Smooth muscle cell (in vitro differentiated cells): ENCODE measurements at regions not wholly inside any gene's neighbourhood (a gene's known extent, or its start where the extent isn't known, plus 50 kb on each side); places are given as distances from the start of the nearest gene placed in this dataset.

Source experiments
- DNase-seq: peaks from one replicate; lab custom pipeline; 2025; ENCODE audit not compliant: unreplicated experiment; lab: John Stamatoyannopoulos, UW
- H2AFZ ChIP-seq: fragments of 200-600 bp; sonication (generic); 2 replicates; pipeline ENCODE4 v1.6.0; 2016; ENCODE audit warnings: antibody characterized with exemption, low read depth, mild to moderate bottlenecking
- H3F3A ChIP-seq: fragments of 200-600 bp; sonication (generic); 2 replicates; pipeline ENCODE4 v1.6.0; 2017; ENCODE audit warnings: antibody characterized with exemption, low read depth
- H3K27ac ChIP-seq: fragments of 200-600 bp; sonication (generic); 2 replicates; pipeline ENCODE4 v1.5.1; 2016; ENCODE audit warnings: low read depth, mild to moderate bottlenecking
- H3K27me3 ChIP-seq: fragments of 200-600 bp; sonication (generic); 2 replicates; pipeline ENCODE4 v1.6.1; 2016; ENCODE audit warnings: low read depth, mild to moderate bottlenecking
- H3K36me3 ChIP-seq: fragments of 200-600 bp; sonication (generic); 2 replicates; pipeline ENCODE4 v1.5.1; 2016; ENCODE audit warnings: low read depth
- H3K4me1 ChIP-seq: fragments of 200-600 bp; sonication (generic); 2 replicates; pipeline ENCODE4 v1.5.1; 2016; ENCODE audit warnings: low read depth
- H3K4me2 ChIP-seq: fragments of 200-600 bp; sonication (generic); 2 replicates; pipeline ENCODE4 v1.6.0; 2016; ENCODE audit warnings: mild to moderate bottlenecking
- H3K4me3 ChIP-seq: fragments of 200-600 bp; sonication (generic); 2 replicates; pipeline ENCODE4 v1.5.1; 2016; ENCODE audit warnings: mild to moderate bottlenecking
- H3K79me2 ChIP-seq: fragments of 200-600 bp; sonication (generic); 2 replicates; pipeline ENCODE4 v1.6.0; 2016; ENCODE audit warnings: low read depth, mild to moderate bottlenecking
- H3K9ac ChIP-seq: fragments of 200-600 bp; sonication (generic); 2 replicates; pipeline ENCODE4 v1.6.0; 2016; ENCODE audit warnings: low read depth
- H3K9me3 ChIP-seq: fragments of 200-600 bp; sonication (generic); replicated peaks from 2 replicates; pipeline ENCODE4 v1.5.1; 2016; ENCODE audit warnings: low read depth
- H4K20me1 ChIP-seq: fragments of 200-600 bp; sonication (generic); 2 replicates; pipeline ENCODE4 v1.6.0; 2016; ENCODE audit warnings: low read depth
- CTCF ChIP-seq: fragments of 200-600 bp; sonication (generic); IDR thresholded peaks from 2 replicates; pipeline ENCODE4 v1.5.1; 2017; ENCODE audit warnings: borderline replicate concordance, mild to moderate bottlenecking, antibody characterized with exemption; ENCODE audit not compliant: insufficient read depth, poor library complexity, severe bottlenecking
- WGBS: methylation state at CpG from one replicate; pipeline ENCODE4 v1.1.7; 2016; ENCODE audit warnings: low lambda C conversion rate; 5-methylcytosine and 5-hydroxymethylcytosine counted together

- no peak for DNase-seq
- Histone ChIP-seq H3K4me2 (no peak overlapping the region), H3K4me1 (no peaks in the 10 kb centered on the region), H3K27ac (no peak overlapping the region), H2AFZ (no peak overlapping the region), H3K4me3 (no peak overlapping the region), H3F3A (no peaks in the 10 kb centered on the region), H3K36me3 (no peaks in the 10 kb centered on the region), H3K27me3 (no peaks in the 10 kb centered on the region), H3K9me3 (no peaks in the 10 kb centered on the region), H4K20me1 (no peaks in the 10 kb centered on the region), H3K9ac (no peak overlapping the region), H3K79me2 (no peaks in the 10 kb centered on the region)
- WGBS: 91% methylated on average over 13 of the region's 13 CpGs
- TF ChIP-seq CTCF: no peak
Observed at GRCh38 chr2:10995366-10995970, 83.7 kb downstream of the KCNF1 start.

GRCh38 chr2:11004199-11004598 lies 92.5 kb downstream of the KCNF1 start:
- H3K27ac ChIP-seq: no peak overlapping the region
- WGBS: 30% methylated on average over 3 of the region's 3 CpGs
- no peak for DNase-seq

GRCh38 chr2:11005032-11005431 lies 93.3 kb downstream of the KCNF1 start:
- no peak overlapping the region for H3K9ac ChIP-seq
- H3K4me3 ChIP-seq: no peak overlapping the region
- no peak overlapping the region for H2AFZ ChIP-seq
- TF ChIP-seq CTCF: no peak
- no peaks in the 10 kb centered on the region for H3F3A ChIP-seq
- H4K20me1 ChIP-seq: no peaks in the 10 kb centered on the region
- no peak overlapping the region for H3K4me2 ChIP-seq
- DNase-seq: no peak
- no peaks in the 10 kb centered on the region for H3K4me1 ChIP-seq
- H3K27ac ChIP-seq: no peak overlapping the region
- no peaks in the 10 kb centered on the region for H3K79me2 ChIP-seq
- H3K9me3 ChIP-seq: no peaks in the 10 kb centered on the region
- no peaks in the 10 kb centered on the region for H3K27me3 ChIP-seq
- H3K36me3 ChIP-seq: no peaks in the 10 kb centered on the region
- 96% methylated on average over 5 of the region's 5 CpGs for WGBS

More at GRCh38 chr2:11004199-11004598, 92.5 kb downstream of the KCNF1 start:
- H3K4me1 ChIP-seq: no peaks in the 10 kb centered on the region
- H3K79me2 ChIP-seq: no peaks in the 10 kb centered on the region
- H3K4me2 ChIP-seq: no peak overlapping the region
- H3K9me3 ChIP-seq: no peaks in the 10 kb centered on the region
- H3K36me3 ChIP-seq: no peaks in the 10 kb centered on the region
- no peaks in the 10 kb centered on the region for H4K20me1 ChIP-seq
- H3K9ac ChIP-seq: no peak overlapping the region
- H3K27me3 ChIP-seq: no peaks in the 10 kb centered on the region
- no peaks in the 10 kb centered on the region for H3F3A ChIP-seq
- no peak overlapping the region for H3K4me3 ChIP-seq
- no peak for TF ChIP-seq CTCF
- H2AFZ ChIP-seq: no peak overlapping the region

GRCh38 chr2:11006191-11006590 lies 94.5 kb downstream of the KCNF1 start:
- no peaks in the 10 kb centered on the region for H3K9me3 ChIP-seq
- no peak overlapping the region for H3K4me3 ChIP-seq
- no peaks in the 10 kb centered on the region for H3K79me2 ChIP-seq
- H3F3A ChIP-seq: no peaks in the 10 kb centered on the region
- no peaks in the 10 kb centered on the region for H3K36me3 ChIP-seq
- TF ChIP-seq CTCF: no peak
- no peak overlapping the region for H3K9ac ChIP-seq
- H2AFZ ChIP-seq: no peak overlapping the region
- H3K27me3 ChIP-seq: no peaks in the 10 kb centered on the region
- 92% methylated on average over 8 of the region's 8 CpGs for WGBS
- no peak overlapping the region for H3K27ac ChIP-seq
- H4K20me1 ChIP-seq: no peaks in the 10 kb centered on the region
- DNase-seq: no peak
- no peak overlapping the region for H3K4me2 ChIP-seq
- no peaks in the 10 kb centered on the region for H3K4me1 ChIP-seq
